A673 (cell line): ENCODE measurements at regions not wholly inside any gene's neighbourhood (a gene's known extent, or its start where the extent isn't known, plus 50 kb on each side); places are given as distances from the start of the nearest gene placed in this dataset.

ENCODE experiments used
- EZH2 ChIP-seq: fragments of 200-600 bp; sonication (generic); IDR thresholded peaks from 2 replicates; pipeline ENCODE4 v1.6.1; 2017; ENCODE audit warnings: borderline replicate concordance, low read depth, mild to moderate bottlenecking, mixed read lengths, antibody characterized with exemption, low read length; ENCODE audit not compliant: poor library complexity, severe bottlenecking
- TF ChIP-seq, protein P1 (sequence below): fragments of 300-800, 200-600 bp; sonication (generic); conservative IDR thresholded peaks from 2 replicates; pipeline ENCODE4 v1.5.1; 2017; ENCODE audit warnings: low read depth, mild to moderate bottlenecking, antibody characterized with exemption, low read length, moderate library complexity, mixed read lengths

DNA sequence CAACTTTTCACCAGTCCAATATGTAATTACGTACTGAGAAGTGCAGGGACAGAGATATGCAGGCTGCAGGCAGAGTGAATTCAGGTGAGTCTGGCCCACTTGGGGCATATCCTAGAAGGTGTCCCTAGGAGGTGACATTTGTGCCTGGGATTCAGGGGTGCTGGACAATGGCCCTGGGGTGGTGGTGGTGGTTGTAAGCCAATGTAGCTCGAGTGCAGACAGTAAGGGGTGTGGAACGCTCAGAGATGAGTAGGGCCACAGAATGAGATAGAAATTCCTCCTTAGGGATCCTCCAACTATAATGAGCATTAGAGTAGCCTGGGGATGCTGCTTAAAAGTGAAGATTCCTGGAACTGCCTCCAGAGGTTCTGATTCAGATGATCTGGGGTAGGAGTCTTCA is 221.7 kb upstream of the MPHOSPH6 start:
- TF ChIP-seq, protein P1, sequence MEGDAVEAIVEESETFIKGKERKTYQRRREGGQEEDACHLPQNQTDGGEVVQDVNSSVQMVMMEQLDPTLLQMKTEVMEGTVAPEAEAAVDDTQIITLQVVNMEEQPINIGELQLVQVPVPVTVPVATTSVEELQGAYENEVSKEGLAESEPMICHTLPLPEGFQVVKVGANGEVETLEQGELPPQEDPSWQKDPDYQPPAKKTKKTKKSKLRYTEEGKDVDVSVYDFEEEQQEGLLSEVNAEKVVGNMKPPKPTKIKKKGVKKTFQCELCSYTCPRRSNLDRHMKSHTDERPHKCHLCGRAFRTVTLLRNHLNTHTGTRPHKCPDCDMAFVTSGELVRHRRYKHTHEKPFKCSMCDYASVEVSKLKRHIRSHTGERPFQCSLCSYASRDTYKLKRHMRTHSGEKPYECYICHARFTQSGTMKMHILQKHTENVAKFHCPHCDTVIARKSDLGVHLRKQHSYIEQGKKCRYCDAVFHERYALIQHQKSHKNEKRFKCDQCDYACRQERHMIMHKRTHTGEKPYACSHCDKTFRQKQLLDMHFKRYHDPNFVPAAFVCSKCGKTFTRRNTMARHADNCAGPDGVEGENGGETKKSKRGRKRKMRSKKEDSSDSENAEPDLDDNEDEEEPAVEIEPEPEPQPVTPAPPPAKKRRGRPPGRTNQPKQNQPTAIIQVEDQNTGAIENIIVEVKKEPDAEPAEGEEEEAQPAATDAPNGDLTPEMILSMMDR: no peak
- no peak for TF ChIP-seq EZH2
